ENCODE measurements at regions not wholly inside any gene's neighbourhood (a gene's known extent, or its start where the extent isn't known, plus 50 kb on each side); places are given as distances from the start of the nearest gene placed in this dataset.

GRCh38 chr17:83171661-83172060, 92.3 kb downstream of the METRNL start:
- no peak for TF ChIP-seq CTCF (IDR thresholded peaks at IDR 0.05)
- no peak for TF ChIP-seq POLR2A (IDR thresholded peaks at IDR 0.05)
